Endodermal cell (in vitro differentiated cells): ENCODE measurements at regions not wholly inside any gene's neighbourhood (a gene's known extent, or its start where the extent isn't known, plus 50 kb on each side); places are given as distances from the start of the nearest gene placed in this dataset.

Experiments used
- DNase-seq: peaks from one replicate; pipeline ENCODE4 v3.0.0-alpha.2; 2017
- H3K27ac ChIP-seq: 2 replicates; pipeline ENCODE4 v1.5.1; 2013; ENCODE audit warnings: mild to moderate bottlenecking, low read depth, low read length, moderate library complexity
- H3K27me3 ChIP-seq: 2 replicates; pipeline ENCODE4 v1.6.1; 2013; ENCODE audit warnings: mild to moderate bottlenecking, low read length, moderate library complexity; ENCODE audit not compliant: insufficient read depth, control insufficient read depth, poor library complexity, severe bottlenecking
- H3K36me3 ChIP-seq: 2 replicates; pipeline ENCODE4 v1.7.0; 2013; ENCODE audit warnings: mild to moderate bottlenecking, low read length, moderate library complexity; ENCODE audit not compliant: control insufficient read depth, insufficient read depth
- H3K4me1 ChIP-seq: one replicate; pipeline ENCODE4 v1.7.0; 2013; ENCODE audit warnings: low read length; ENCODE audit not compliant: control insufficient read depth, insufficient read depth
- H3K4me3 ChIP-seq: 2 replicates; pipeline ENCODE4 v1.5.1; 2013; ENCODE audit warnings: mild to moderate bottlenecking, low read length, moderate library complexity
- H3K9ac ChIP-seq: 2 replicates; pipeline ENCODE4 v1.6.1; 2013; ENCODE audit warnings: mild to moderate bottlenecking, low read length, moderate library complexity; ENCODE audit not compliant: poor library complexity, severe bottlenecking; ENCODE audit errors: extremely low read depth
- H3K9me3 ChIP-seq: 2 replicates; pipeline ENCODE4 v1.6.1; 2013; ENCODE audit warnings: mild to moderate bottlenecking, low read length, moderate library complexity; ENCODE audit not compliant: control insufficient read depth
- H3K27ac Mint-ChIP-seq: 2 replicates; pipeline ENCODE4 v1.8.0; 2020; ENCODE audit warnings: mixed read lengths
- H3K27me3 Mint-ChIP-seq: 2 replicates; pipeline ENCODE4 v1.8.0; 2021; ENCODE audit warnings: mild to moderate bottlenecking, mixed read lengths; ENCODE audit not compliant: insufficient read depth
- H3K36me3 Mint-ChIP-seq: 2 replicates; pipeline ENCODE4 v1.8.0; 2020; ENCODE audit warnings: low read depth, mixed read lengths
- H3K4me1 Mint-ChIP-seq: 2 replicates; pipeline ENCODE4 v1.8.0; 2020; ENCODE audit warnings: mixed read lengths
- H3K4me3 Mint-ChIP-seq: 2 replicates; pipeline ENCODE4 v1.8.0; 2020; ENCODE audit warnings: mild to moderate bottlenecking, moderate library complexity, mixed read lengths
- H3K9me3 Mint-ChIP-seq: 2 replicates; pipeline ENCODE4 v1.8.0; 2020; ENCODE audit warnings: mild to moderate bottlenecking, mixed read lengths
- WGBS, 2 experiments: methylation state at CpG; one replicate each; pipeline versions ENCODE4 v1.1.5 to v1.1.7; 2013; ENCODE audit warnings: missing lambda C conversion rate in 2 of 2, mixed read lengths in 1 of 2; ENCODE audit not compliant: insufficient coverage in 1 of 2, insufficient read length in 1 of 2; 5-methylcytosine and 5-hydroxymethylcytosine counted together
- TF ChIP-seq, protein P1 (sequence below): fragments of 200-600 bp; sonication (generic); conservative IDR thresholded peaks from 2 replicates; pipeline ENCODE4 v1.5.0; 2021; ENCODE audit warnings: antibody characterized with exemption, mild to moderate bottlenecking

DNA sequence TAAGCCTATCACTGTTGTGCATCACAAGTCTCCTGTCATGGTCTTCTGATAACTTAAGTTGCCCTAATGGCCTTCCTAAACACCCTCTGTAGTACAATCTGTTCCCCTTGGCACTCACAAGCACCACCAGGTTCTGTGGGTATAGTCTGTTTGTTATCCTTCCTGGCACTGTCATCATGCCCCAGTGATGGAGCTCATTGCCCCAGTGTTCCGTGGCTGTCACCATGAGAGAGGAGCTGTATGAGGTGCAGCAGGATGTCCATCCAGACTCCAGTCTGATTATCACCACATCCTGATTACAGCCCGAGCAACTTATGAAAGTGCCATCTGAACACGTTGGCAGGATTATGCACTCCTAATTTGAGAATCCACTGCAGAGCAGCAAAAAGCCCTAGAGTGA is 380.1 kb downstream of the FRK start:
- Mint-ChIP-seq H3K4me1 (no peaks in the 10 kb centered on the region), H3K4me3 (no peak overlapping the region), H3K27ac (no peak overlapping the region), H3K36me3 (no peaks in the 10 kb centered on the region), H3K9me3 (no peaks in the 10 kb centered on the region), H3K27me3 (peaks cover 3% of the 10 kb centered on the region)
- Histone ChIP-seq H3K27me3 (no peaks in the 10 kb centered on the region), H3K36me3 (no peaks in the 10 kb centered on the region), H3K4me3 (no peak overlapping the region), H3K9ac (no peak overlapping the region), H3K27ac (no peak overlapping the region), H3K9me3 (no peaks in the 10 kb centered on the region), H3K4me1 (no peaks in the 10 kb centered on the region)
- WGBS, 2 experiments, result 81 to 92% methylated on average over 2 to 3 of the region's 3 CpGs
- DNase-seq, result no peak
- TF ChIP-seq, protein P1, sequence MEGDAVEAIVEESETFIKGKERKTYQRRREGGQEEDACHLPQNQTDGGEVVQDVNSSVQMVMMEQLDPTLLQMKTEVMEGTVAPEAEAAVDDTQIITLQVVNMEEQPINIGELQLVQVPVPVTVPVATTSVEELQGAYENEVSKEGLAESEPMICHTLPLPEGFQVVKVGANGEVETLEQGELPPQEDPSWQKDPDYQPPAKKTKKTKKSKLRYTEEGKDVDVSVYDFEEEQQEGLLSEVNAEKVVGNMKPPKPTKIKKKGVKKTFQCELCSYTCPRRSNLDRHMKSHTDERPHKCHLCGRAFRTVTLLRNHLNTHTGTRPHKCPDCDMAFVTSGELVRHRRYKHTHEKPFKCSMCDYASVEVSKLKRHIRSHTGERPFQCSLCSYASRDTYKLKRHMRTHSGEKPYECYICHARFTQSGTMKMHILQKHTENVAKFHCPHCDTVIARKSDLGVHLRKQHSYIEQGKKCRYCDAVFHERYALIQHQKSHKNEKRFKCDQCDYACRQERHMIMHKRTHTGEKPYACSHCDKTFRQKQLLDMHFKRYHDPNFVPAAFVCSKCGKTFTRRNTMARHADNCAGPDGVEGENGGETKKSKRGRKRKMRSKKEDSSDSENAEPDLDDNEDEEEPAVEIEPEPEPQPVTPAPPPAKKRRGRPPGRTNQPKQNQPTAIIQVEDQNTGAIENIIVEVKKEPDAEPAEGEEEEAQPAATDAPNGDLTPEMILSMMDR, result no peak

DNA sequence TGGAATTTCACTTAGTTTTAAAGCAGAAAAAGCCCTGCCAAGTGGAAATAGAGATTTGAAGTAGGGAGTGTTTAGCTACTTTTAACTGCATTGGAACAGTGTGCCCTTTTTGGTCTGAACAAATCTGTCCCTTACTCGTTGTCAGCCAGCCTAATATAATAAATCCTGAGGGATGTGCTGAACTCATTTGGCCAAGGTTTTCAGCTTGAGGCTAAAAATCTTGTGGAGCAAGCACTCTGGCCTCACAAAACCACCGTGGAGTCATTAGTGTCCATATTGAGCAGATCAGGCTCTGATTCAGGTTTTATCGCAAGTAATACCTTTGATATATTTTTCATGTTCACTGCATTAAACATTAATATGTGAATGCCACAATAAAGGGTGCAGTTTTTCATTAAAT is 383.5 kb downstream of the FRK start:
- DNase-seq, result no peak
- Histone ChIP-seq H3K4me3 (no peak overlapping the region), H3K27me3 (no peaks in the 10 kb centered on the region), H3K9me3 (no peaks in the 10 kb centered on the region), H3K27ac (no peak overlapping the region), H3K9ac (no peak overlapping the region), H3K4me1 (no peaks in the 10 kb centered on the region), H3K36me3 (no peaks in the 10 kb centered on the region)
- no peaks in the 10 kb centered on the region for H3K4me1 Mint-ChIP-seq
- H3K27ac Mint-ChIP-seq, result no peak overlapping the region
- 95 to 97% methylated on average over 2 to 3 of the region's 3 CpGs for WGBS, 2 experiments
- H3K27me3 Mint-ChIP-seq, result peaks cover under 1% of the 10 kb centered on the region
- TF ChIP-seq, protein P1, result no peak
- H3K4me3 Mint-ChIP-seq, result no peak overlapping the region
- H3K36me3 Mint-ChIP-seq, result no peaks in the 10 kb centered on the region
- no peaks in the 10 kb centered on the region for H3K9me3 Mint-ChIP-seq

DNA sequence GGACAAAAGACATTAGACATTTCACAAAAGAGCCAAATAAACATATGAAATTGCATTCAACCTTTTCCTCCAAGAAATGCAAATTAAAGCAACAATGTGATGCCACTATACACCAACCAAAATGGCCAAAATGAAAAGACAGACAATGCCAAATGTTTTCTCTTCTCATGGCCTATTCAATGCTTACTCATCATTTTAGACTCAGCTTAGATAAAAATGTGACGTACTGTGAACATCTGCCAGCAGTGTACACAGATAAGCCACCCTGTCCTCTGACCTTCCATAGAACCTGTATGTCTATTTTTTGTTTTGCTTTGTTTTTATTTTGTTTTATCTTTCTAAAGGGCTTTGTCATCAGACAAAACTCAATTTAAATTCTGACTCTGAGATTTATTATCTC is 385.2 kb downstream of the FRK start:
- TF ChIP-seq, protein P1, result no peak
- Histone ChIP-seq H3K36me3 (no peaks in the 10 kb centered on the region), H3K27me3 (no peaks in the 10 kb centered on the region), H3K4me1 (no peaks in the 10 kb centered on the region), H3K9ac (no peak overlapping the region), H3K27ac (no peak overlapping the region), H3K4me3 (no peak overlapping the region), H3K9me3 (no peaks in the 10 kb centered on the region)
- Mint-ChIP-seq H3K9me3 (no peaks in the 10 kb centered on the region), H3K27me3 (no peaks in the 10 kb centered on the region), H3K4me3 (no peak overlapping the region), H3K36me3 (no peaks in the 10 kb centered on the region), H3K27ac (no peak overlapping the region), H3K4me1 (no peaks in the 10 kb centered on the region)
- DNase-seq, result no peak
- WGBS, 2 experiments, result 90 to 100% methylated on average over 1 of the region's 1 CpG
